ENCODE measurements at regions not wholly inside any gene's neighbourhood (a gene's known extent, or its start where the extent isn't known, plus 50 kb on each side); places are given as distances from the start of the nearest gene placed in this dataset.

- no peak for TF ChIP-seq EZH2phosphoT487 (IDR thresholded peaks at IDR 0.05; ENCODE audit: borderline replicate concordance)
- TF ChIP-seq, protein P1, sequence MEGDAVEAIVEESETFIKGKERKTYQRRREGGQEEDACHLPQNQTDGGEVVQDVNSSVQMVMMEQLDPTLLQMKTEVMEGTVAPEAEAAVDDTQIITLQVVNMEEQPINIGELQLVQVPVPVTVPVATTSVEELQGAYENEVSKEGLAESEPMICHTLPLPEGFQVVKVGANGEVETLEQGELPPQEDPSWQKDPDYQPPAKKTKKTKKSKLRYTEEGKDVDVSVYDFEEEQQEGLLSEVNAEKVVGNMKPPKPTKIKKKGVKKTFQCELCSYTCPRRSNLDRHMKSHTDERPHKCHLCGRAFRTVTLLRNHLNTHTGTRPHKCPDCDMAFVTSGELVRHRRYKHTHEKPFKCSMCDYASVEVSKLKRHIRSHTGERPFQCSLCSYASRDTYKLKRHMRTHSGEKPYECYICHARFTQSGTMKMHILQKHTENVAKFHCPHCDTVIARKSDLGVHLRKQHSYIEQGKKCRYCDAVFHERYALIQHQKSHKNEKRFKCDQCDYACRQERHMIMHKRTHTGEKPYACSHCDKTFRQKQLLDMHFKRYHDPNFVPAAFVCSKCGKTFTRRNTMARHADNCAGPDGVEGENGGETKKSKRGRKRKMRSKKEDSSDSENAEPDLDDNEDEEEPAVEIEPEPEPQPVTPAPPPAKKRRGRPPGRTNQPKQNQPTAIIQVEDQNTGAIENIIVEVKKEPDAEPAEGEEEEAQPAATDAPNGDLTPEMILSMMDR (conservative IDR thresholded peaks at IDR 0.05; ENCODE audit: low read length) = no peak
Observed at GRCh38 chr6:164005004-164005711, 590.6 kb downstream of the QKI start.
